ENCODE measurements at regions not wholly inside any gene's neighbourhood (a gene's known extent, or its start where the extent isn't known, plus 50 kb on each side); places are given as distances from the start of the nearest gene placed in this dataset.

GRCh38 chr5:84683594-84683993 lies 298.9 kb upstream of the EDIL3 start:
- no peak overlapping the region for H3K4me3 ChIP-seq
- no peaks in the 10 kb centered on the region for H3K4me1 ChIP-seq
- no peaks in the 10 kb centered on the region for H3K9me3 ChIP-seq (replicated peaks in 1 of 11)
- no peak overlapping the region for H3K4me2 ChIP-seq
- no peaks in the 10 kb centered on the region for H3K27me3 ChIP-seq
- no peak overlapping the region for H3K9ac ChIP-seq
- H3K36me3 ChIP-seq, result no peaks in the 10 kb centered on the region
- no peaks in the 10 kb centered on the region for H4K20me1 ChIP-seq
- no peak overlapping the region for H3K27ac ChIP-seq
- no peak for TF ChIP-seq Cebpa-rat (IDR thresholded peaks at IDR 0.05)

- H3K9me3 ChIP-seq (replicated peaks in 1 of 11), result no peaks in the 10 kb centered on the region
- H3K4me1 ChIP-seq, result no peaks in the 10 kb centered on the region
Observed at GRCh38 chr5:84682531-84682930, 297.9 kb upstream of the EDIL3 start.

GRCh38 chr5:84680908-84681307 lies 296.2 kb upstream of the EDIL3 start:
- H4K20me1 ChIP-seq, result no peaks in the 10 kb centered on the region
- TF ChIP-seq Cebpa-rat (IDR thresholded peaks at IDR 0.05), result no peak
- H3K9ac ChIP-seq, result no peak overlapping the region
- H3K27ac ChIP-seq, result no peak overlapping the region
- H3K36me3 ChIP-seq, result no peaks in the 10 kb centered on the region
- H3K4me3 ChIP-seq, result no peak overlapping the region
- H3K9me3 ChIP-seq (replicated peaks in 1 of 11), result no peaks in the 10 kb centered on the region
- H3K4me1 ChIP-seq, result no peaks in the 10 kb centered on the region
- no peak overlapping the region for H3K4me2 ChIP-seq
- H3K27me3 ChIP-seq, result no peaks in the 10 kb centered on the region

More at GRCh38 chr5:84682531-84682930, 297.9 kb upstream of the EDIL3 start:
- H3K36me3 ChIP-seq, result no peaks in the 10 kb centered on the region
- H3K4me2 ChIP-seq, result no peak overlapping the region
- no peaks in the 10 kb centered on the region for H3K27me3 ChIP-seq
- no peak overlapping the region for H3K4me3 ChIP-seq
- H4K20me1 ChIP-seq, result no peaks in the 10 kb centered on the region
- H3K9ac ChIP-seq, result no peak overlapping the region
- no peak for TF ChIP-seq Cebpa-rat (IDR thresholded peaks at IDR 0.05)
- H3K27ac ChIP-seq, result no peak overlapping the region

- no peak overlapping the region for H3K9ac ChIP-seq
- H3K4me3 ChIP-seq, result no peak overlapping the region
- peaks cover 14 to 30% (median 17%) of the 10 kb centered on the region in 11 experiments for H3K9me3 ChIP-seq (replicated peaks in 1 of 11)
- no peaks in the 10 kb centered on the region for H4K20me1 ChIP-seq
- TF ChIP-seq Cebpa-rat (IDR thresholded peaks at IDR 0.05), result no peak
- H3K27me3 ChIP-seq, result no peaks in the 10 kb centered on the region
- H3K4me2 ChIP-seq, result no peak overlapping the region
- no peaks in the 10 kb centered on the region for H3K36me3 ChIP-seq
- H3K4me1 ChIP-seq, result no peaks in the 10 kb centered on the region
- no peak overlapping the region for H3K27ac ChIP-seq
Observed at GRCh38 chr5:84673785-84674184, 289.1 kb upstream of the EDIL3 start.

- Histone ChIP-seq H3K27me3 (no peaks in the 10 kb centered on the region), H3K27ac (no peak overlapping the region), H3K36me3 (no peaks in the 10 kb centered on the region), H3K9me3 (replicated peaks in 1 of 11) (peaks cover 14 to 33% (median 17%) of the 10 kb centered on the region in 11 experiments), H4K20me1 (no peaks in the 10 kb centered on the region), H3K4me1 (no peaks in the 10 kb centered on the region), H3K9ac (no peak overlapping the region), H3K4me3 (no peak overlapping the region), H3K4me2 (no peak overlapping the region)
- TF ChIP-seq Cebpa-rat (IDR thresholded peaks at IDR 0.05), result no peak
Observed at GRCh38 chr5:84667576-84667975, 282.9 kb upstream of the EDIL3 start.

- no peaks in the 10 kb centered on the region; a peak in 1 of 22 replicates for H3K9me3 ChIP-seq (replicated peaks in 1 of 11)
- H3K27ac ChIP-seq, result no peak overlapping the region
- no peak overlapping the region for H3K4me3 ChIP-seq
- H3K27me3 ChIP-seq, result no peaks in the 10 kb centered on the region
- H3K9ac ChIP-seq, result no peak overlapping the region
- no peak overlapping the region for H3K4me2 ChIP-seq
- H3K36me3 ChIP-seq, result no peaks in the 10 kb centered on the region
- H3K4me1 ChIP-seq, result no peaks in the 10 kb centered on the region
- H4K20me1 ChIP-seq, result no peaks in the 10 kb centered on the region
- no peak for TF ChIP-seq Cebpa-rat (IDR thresholded peaks at IDR 0.05)
Observed at GRCh38 chr5:84650429-84650828, 265.7 kb upstream of the EDIL3 start.

GRCh38 chr5:84647581-84647980 lies 262.9 kb upstream of the EDIL3 start:
- no peak overlapping the region for H3K4me2 ChIP-seq
- no peak for TF ChIP-seq Cebpa-rat (IDR thresholded peaks at IDR 0.05)
- no peaks in the 10 kb centered on the region; a peak in 1 of 22 replicates for H3K9me3 ChIP-seq (replicated peaks in 1 of 11)
- H4K20me1 ChIP-seq, result no peaks in the 10 kb centered on the region
- no peaks in the 10 kb centered on the region for H3K27me3 ChIP-seq
- no peaks in the 10 kb centered on the region for H3K4me1 ChIP-seq
- H3K36me3 ChIP-seq, result no peaks in the 10 kb centered on the region
- no peak overlapping the region for H3K27ac ChIP-seq
- no peak overlapping the region for H3K9ac ChIP-seq
- no peak overlapping the region for H3K4me3 ChIP-seq

GRCh38 chr5:84642795-84643194 lies 258.1 kb upstream of the EDIL3 start:
- Histone ChIP-seq H3K36me3 (no peaks in the 10 kb centered on the region), H3K27me3 (no peaks in the 10 kb centered on the region), H3K9me3 (replicated peaks in 1 of 11) (no peaks in the 10 kb centered on the region; a peak in 1 of 22 replicates), H3K4me3 (no peak overlapping the region), H3K4me2 (no peak overlapping the region), H3K9ac (no peak overlapping the region), H3K4me1 (no peaks in the 10 kb centered on the region), H3K27ac (no peak overlapping the region), H4K20me1 (no peaks in the 10 kb centered on the region)
- TF ChIP-seq Cebpa-rat (IDR thresholded peaks at IDR 0.05), result no peak

GRCh38 chr5:84642324-84642723 lies 257.6 kb upstream of the EDIL3 start:
- Histone ChIP-seq H4K20me1 (no peaks in the 10 kb centered on the region), H3K4me2 (no peak overlapping the region), H3K9me3 (replicated peaks in 1 of 11) (no peaks in the 10 kb centered on the region; a peak in 1 of 22 replicates), H3K27me3 (no peaks in the 10 kb centered on the region), H3K27ac (no peak overlapping the region), H3K4me1 (no peaks in the 10 kb centered on the region), H3K9ac (no peak overlapping the region), H3K4me3 (no peak overlapping the region), H3K36me3 (no peaks in the 10 kb centered on the region)
- TF ChIP-seq Cebpa-rat (IDR thresholded peaks at IDR 0.05), result no peak

GRCh38 chr5:84637662-84638375 lies 253.1 kb upstream of the EDIL3 start:
- no peak overlapping the region for H3K4me3 ChIP-seq
- H3K36me3 ChIP-seq, result no peaks in the 10 kb centered on the region
- no peak overlapping the region for H3K4me2 ChIP-seq
- H3K9me3 ChIP-seq (replicated peaks in 1 of 11), result peaks cover 0 to 12% (median 7%) of the 10 kb centered on the region in 11 experiments; a peak in 9 of 22 replicates
- H3K27ac ChIP-seq, result no peak overlapping the region
- no peaks in the 10 kb centered on the region for H4K20me1 ChIP-seq
- no peak overlapping the region for H3K9ac ChIP-seq
- no peak for TF ChIP-seq Cebpa-rat (IDR thresholded peaks at IDR 0.05)
- no peaks in the 10 kb centered on the region for H3K4me1 ChIP-seq
- no peaks in the 10 kb centered on the region for H3K27me3 ChIP-seq

All from BLaER1 treated with 17β-estradiol and CSF1 and Interleukin-3, amounts not matched to agents 10 nM and 100 nM (cell line).